Breast epithelium (tissue), 4 donors: ENCODE measurements at regions not wholly inside any gene's neighbourhood (a gene's known extent, or its start where the extent isn't known, plus 50 kb on each side); places are given as distances from the start of the nearest gene placed in this dataset.

Experiments
- DNase-seq, 2 donors: peaks; one replicate each; pipeline ENCODE4 v3.0.0-alpha.2; 2019; ENCODE audit warnings: low spot score in 2 of 2
- H3K27ac ChIP-seq, 2 donors: fragments of 200-600 bp; sonication (generic) in 1 of 2; one replicate each; pipeline ENCODE4 v1.5.1; 2016 to 2019; ENCODE audit warnings: mild to moderate bottlenecking in 1 of 2
- H3K27me3 ChIP-seq, 2 donors: fragments of 200-600 bp; sonication (generic) in 1 of 2; one replicate each; pipeline versions ENCODE4 v1.5.1 to v1.6.0; 2017 to 2019; ENCODE audit warnings: control low read depth in 1 of 2, mild to moderate bottlenecking in 1 of 2
- H3K36me3 ChIP-seq: fragments of 200-600 bp; one replicate; pipeline ENCODE4 v1.5.1; 2019
- H3K4me1 ChIP-seq, 2 donors: fragments of 200-600 bp; sonication (generic); one replicate each; pipeline ENCODE4 v1.5.1; 2016 to 2019; ENCODE audit warnings: control low read depth in 1 of 2
- H3K4me3 ChIP-seq, 3 donors: fragments of 200-600 bp; sonication (generic); 1 replicate in 2 of 3; 2 replicates in 1 of 3; pipeline ENCODE4 v1.5.1; 2016 to 2019; ENCODE audit warnings: mild to moderate bottlenecking in 3 of 3, moderate library complexity in 2 of 3
- H3K9me3 ChIP-seq, 2 donors: fragments of 200-600 bp; sonication (generic) in 1 of 2; one replicate each; pipeline ENCODE4 v1.5.1; 2016 to 2019; ENCODE audit warnings: control low read depth in 1 of 2
- CTCF ChIP-seq, 3 donors: fragments of 450-650 bp; IDR thresholded peaks; one replicate each; pipeline ENCODE4 v1.5.1; 2016 to 2017; ENCODE audit warnings: antibody characterized with exemption in 3 of 3, mild to moderate bottlenecking in 3 of 3, moderate library complexity in 3 of 3
- POLR2A ChIP-seq: fragments of 450-650 bp; IDR thresholded peaks from one replicate; pipeline ENCODE4 v1.6.1; 2016; ENCODE audit warnings: antibody characterized with exemption, mild to moderate bottlenecking, moderate library complexity
- POLR2AphosphoS5 ChIP-seq, 3 donors: sonication (generic); formaldehyde crosslinking; IDR thresholded peaks; one replicate each; pipeline ENCODE4 v1.6.1; 2017; ENCODE audit warnings: antibody characterized with exemption in 3 of 3
- intact Hi-C: fragments of 100-400 bp; cut with DNase I; formaldehyde crosslinking; loops from one replicate; pipeline ENCODE4 v1.15.1; 2023; ENCODE audit warnings: low total_unique reads

DNA sequence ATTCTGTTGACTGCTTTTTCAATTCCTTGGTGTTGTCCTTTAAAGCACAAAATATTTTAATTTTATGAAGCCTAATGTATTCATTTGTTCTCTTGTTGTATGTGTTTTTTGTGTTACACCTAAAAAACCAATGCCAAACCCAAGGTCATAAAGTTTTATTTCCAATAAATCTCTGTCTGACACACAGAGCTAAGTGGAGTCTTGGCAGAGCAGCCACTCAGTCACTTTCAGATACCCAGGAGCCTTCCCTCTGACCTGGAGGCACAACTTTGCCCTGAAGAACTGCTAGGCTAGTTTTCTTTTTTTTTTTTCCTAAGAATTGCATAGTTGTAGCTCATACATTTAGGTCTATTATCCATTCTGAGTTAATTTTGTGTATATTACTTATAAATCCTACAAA, 71.2 kb upstream of the BCL9 start:
- Histone ChIP-seq H3K27me3 (peaks cover 0 to 4% of the 10 kb centered on the region in 2 donors), H3K9me3 (peaks cover 3 to 24% of the 10 kb centered on the region in 2 donors), H3K4me1 (no peaks in the 10 kb centered on the region), H3K27ac (no peak overlapping the region), H3K4me3 (no peak overlapping the region), H3K36me3 (no peaks in the 10 kb centered on the region)
- intact Hi-C loops = no loop called here
- TF ChIP-seq POLR2AphosphoS5 (IDR thresholded peaks at IDR 0.05) (no peak), POLR2A (no peak), CTCF (IDR thresholded peaks at IDR 0.05) (no peak)
- no peak for DNase-seq

GRCh38 chr1:147472489-147472888, 68.8 kb upstream of the BCL9 start:
- Histone ChIP-seq H3K27me3 (peaks cover 0 to 4% of the 10 kb centered on the region in 2 donors), H3K9me3 (peaks cover 0 to 3% of the 10 kb centered on the region in 2 donors), H3K36me3 (no peaks in the 10 kb centered on the region), H3K4me3 (no peak overlapping the region), H3K27ac (peak overlapping the region in 1 of 2 donors; percentile 8), H3K4me1 (no peaks in the 10 kb centered on the region)
- TF ChIP-seq CTCF (IDR thresholded peaks at IDR 0.05) = no peak
- no peak for TF ChIP-seq POLR2A
- no peak for TF ChIP-seq POLR2AphosphoS5 (IDR thresholded peaks at IDR 0.05)
- intact Hi-C loops = no loop called here
- DNase-seq = no peak

- no peaks in the 10 kb centered on the region for H3K9me3 ChIP-seq
- no peak for DNase-seq
- H3K27ac ChIP-seq = peak overlapping the region in 1 of 2 donors; percentile 8
- no peak overlapping the region for H3K4me3 ChIP-seq
- no peak for TF ChIP-seq CTCF (IDR thresholded peaks at IDR 0.05)
- TF ChIP-seq POLR2A = no peak
- TF ChIP-seq POLR2AphosphoS5 (IDR thresholded peaks at IDR 0.05) = no peak
- H3K4me1 ChIP-seq = no peaks in the 10 kb centered on the region
- intact Hi-C loops = no loop called here
- H3K27me3 ChIP-seq = peaks cover 0 to 4% of the 10 kb centered on the region in 2 donors
- H3K36me3 ChIP-seq = no peaks in the 10 kb centered on the region
Measured at GRCh38 chr1:147472966-147473732, 68.2 kb upstream of the BCL9 start.

GRCh38 chr1:147473733-147474049, 67.6 kb upstream of the BCL9 start:
- H3K36me3 ChIP-seq = no peaks in the 10 kb centered on the region
- H3K9me3 ChIP-seq = no peaks in the 10 kb centered on the region
- DNase-seq = no peak
- peaks cover 0 to 4% of the 10 kb centered on the region in 2 donors for H3K27me3 ChIP-seq
- H3K4me3 ChIP-seq = no peak overlapping the region
- intact Hi-C loops = no loop called here
- H3K27ac ChIP-seq = no peak overlapping the region
- TF ChIP-seq POLR2AphosphoS5 (IDR thresholded peaks at IDR 0.05) (no peak), CTCF (IDR thresholded peaks at IDR 0.05) (no peak), POLR2A (no peak)
- H3K4me1 ChIP-seq = no peaks in the 10 kb centered on the region

DNA sequence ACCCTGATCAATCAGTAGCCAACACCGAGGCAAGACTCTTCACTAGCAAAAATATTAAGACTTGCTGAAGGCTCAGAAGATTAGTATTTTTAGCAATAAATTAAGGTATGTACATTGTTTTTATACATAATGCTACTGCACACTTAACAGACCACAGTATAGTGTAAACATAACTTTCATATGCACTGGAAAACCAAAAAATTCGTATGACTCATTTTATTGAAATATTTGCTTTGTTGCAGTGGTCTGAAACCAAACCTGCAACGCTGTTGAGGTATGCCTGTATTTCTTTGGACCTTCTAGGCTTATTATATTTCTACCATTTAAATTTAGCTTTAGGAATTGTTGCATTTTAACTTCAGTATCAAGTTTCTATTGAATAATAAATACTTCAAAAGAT, 65.8 kb upstream of the BCL9 start:
- Histone ChIP-seq H3K4me3 (no peak overlapping the region), H3K36me3 (no peaks in the 10 kb centered on the region), H3K27me3 (peaks cover 0 to 6% of the 10 kb centered on the region in 2 donors), H3K9me3 (no peaks in the 10 kb centered on the region), H3K4me1 (no peaks in the 10 kb centered on the region), H3K27ac (no peak overlapping the region)
- intact Hi-C loops = no loop called here
- TF ChIP-seq POLR2A = no peak
- no peak for TF ChIP-seq CTCF (IDR thresholded peaks at IDR 0.05)
- TF ChIP-seq POLR2AphosphoS5 (IDR thresholded peaks at IDR 0.05) = no peak
- no peak for DNase-seq
